ENCODE measurements at regions not wholly inside any gene's neighbourhood (a gene's known extent, or its start where the extent isn't known, plus 50 kb on each side); places are given as distances from the start of the nearest gene placed in this dataset.

- TF ChIP-seq CTCF (IDR thresholded peaks at IDR 0.05; ENCODE audit: insufficient read depth, low read depth, low read length), result no peak
- no peak for TF ChIP-seq EZH2 (IDR thresholded peaks at IDR 0.05; ENCODE audit: insufficient read depth, low read length)
Observed at GRCh38 chr9:12955510-12956163, 180.8 kb downstream of the LURAP1L start.
